Karpas-422 (cell line): ENCODE measurements at regions not wholly inside any gene's neighbourhood (a gene's known extent, or its start where the extent isn't known, plus 50 kb on each side); places are given as distances from the start of the nearest gene placed in this dataset.
A peak's percentile ranks its signal among the peaks of the same experiment; 100 is the strongest.

Source experiments
- DNase-seq: peaks from one replicate; pipeline ENCODE4 v3.0.0-alpha.2; 2015
- H2AFZ ChIP-seq: fragments of 200-600 bp; sonication (generic); 2 replicates; pipeline ENCODE4 v1.6.1; 2014; ENCODE audit warnings: antibody characterized with exemption, low read length, mixed read lengths
- H3K27ac ChIP-seq: fragments of 200-600 bp; sonication (generic); 2 replicates; pipeline ENCODE4 v1.5.1; 2014; ENCODE audit warnings: mild to moderate bottlenecking, low read length, moderate library complexity
- H3K27me3 ChIP-seq: fragments of 200-600 bp; sonication (generic); 2 replicates; pipeline ENCODE4 v1.6.1; 2014; ENCODE audit warnings: low read length, mixed read lengths
- H3K36me3 ChIP-seq: fragments of 200-600 bp; sonication (generic); 2 replicates; pipeline ENCODE4 v1.6.1; 2014; ENCODE audit warnings: low read length, mixed read lengths; ENCODE audit not compliant: insufficient read depth
- H3K4me1 ChIP-seq: fragments of 200-600 bp; sonication (generic); 2 replicates; pipeline ENCODE4 v1.6.1; 2014; ENCODE audit warnings: mild to moderate bottlenecking, low read length, mixed read lengths
- H3K4me2 ChIP-seq: fragments of 200-600 bp; sonication (generic); 2 replicates; pipeline ENCODE4 v1.6.1; 2014; ENCODE audit warnings: low read length, low read depth, mild to moderate bottlenecking; ENCODE audit not compliant: poor library complexity, severe bottlenecking
- H3K4me3 ChIP-seq: fragments of 200-600 bp; sonication (generic); 2 replicates; pipeline ENCODE4 v1.5.1; 2014; ENCODE audit warnings: mild to moderate bottlenecking, antibody characterized with exemption, low read length, mixed read lengths
- H3K79me2 ChIP-seq: fragments of 200-600 bp; sonication (generic); 2 replicates; pipeline ENCODE4 v1.6.1; 2014; ENCODE audit warnings: mild to moderate bottlenecking, low read length, mixed read lengths
- H3K9ac ChIP-seq: fragments of 200-600 bp; sonication (generic); 2 replicates; pipeline ENCODE4 v1.6.0; 2014; ENCODE audit warnings: low read length
- H3K9me2 ChIP-seq: fragments of 200-600 bp; sonication (generic), shearing (Covaris generic); replicated peaks from 2 replicates; pipeline ENCODE4 v1.6.0; 2014; ENCODE audit warnings: mild to moderate bottlenecking, low read length, moderate library complexity; ENCODE audit not compliant: insufficient read depth
- H3K9me3 ChIP-seq: fragments of 300-700, 200-600 bp; sonication (generic); 2 replicates; pipeline ENCODE4 v1.6.1; 2014; ENCODE audit warnings: low read length, mixed read lengths
- H4K20me1 ChIP-seq: fragments of 200-600 bp; sonication (generic); 2 replicates; pipeline ENCODE4 v1.6.1; 2014; ENCODE audit warnings: mild to moderate bottlenecking, antibody characterized with exemption, low read length, low read depth; ENCODE audit not compliant: insufficient read depth

DNA sequence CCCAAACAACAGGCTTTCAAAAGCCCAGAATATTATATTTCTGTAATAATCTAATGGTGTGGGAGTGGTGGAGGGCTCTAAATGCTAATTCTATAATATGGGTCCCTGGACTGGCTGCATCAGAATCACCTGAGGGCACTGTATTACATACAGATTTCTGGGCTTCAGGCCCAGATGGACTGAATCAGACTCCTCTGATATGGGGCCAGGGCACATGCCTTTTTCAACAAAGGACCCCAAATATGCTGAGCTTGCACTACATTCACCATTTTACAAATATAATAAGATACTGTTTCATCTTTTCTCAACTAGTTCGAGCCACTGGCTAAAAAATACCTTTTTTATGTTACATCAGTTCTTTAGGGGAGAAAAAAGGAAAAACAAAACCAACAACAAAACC is 309.7 kb downstream of the MAP2K6 start:
- H3K36me3 ChIP-seq = no peaks in the 10 kb centered on the region
- no peak overlapping the region for H3K4me3 ChIP-seq
- DNase-seq = no peak
- no peaks in the 10 kb centered on the region for H4K20me1 ChIP-seq
- no peaks in the 10 kb centered on the region for H3K27me3 ChIP-seq
- no peaks in the 10 kb centered on the region for H3K9me2 ChIP-seq
- no peak overlapping the region for H3K4me2 ChIP-seq
- no peak overlapping the region for H3K27ac ChIP-seq
- H3K9ac ChIP-seq = no peak overlapping the region
- H3K4me1 ChIP-seq = peaks cover 16% of the 10 kb centered on the region
- H2AFZ ChIP-seq = no peak overlapping the region
- no peaks in the 10 kb centered on the region for H3K79me2 ChIP-seq
- H3K9me3 ChIP-seq = no peaks in the 10 kb centered on the region

DNA sequence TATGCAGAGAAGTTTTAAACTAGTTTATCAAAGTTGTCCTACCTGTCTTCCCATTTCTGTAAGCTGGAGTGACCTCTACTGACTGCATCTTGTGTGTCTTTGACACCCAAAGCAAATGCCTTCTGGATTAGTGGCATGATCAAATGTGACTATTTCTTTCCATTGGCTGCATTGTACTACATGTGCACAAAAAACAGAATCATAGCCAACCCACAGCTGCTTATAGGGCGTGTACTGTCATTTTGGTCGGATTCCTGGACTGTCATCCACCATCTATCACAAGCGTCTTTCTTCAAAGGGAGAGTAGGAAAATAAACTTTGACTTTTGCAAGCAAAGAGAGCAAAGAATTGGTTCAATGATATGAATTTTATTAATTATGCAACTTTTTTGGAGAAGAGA is 310.6 kb downstream of the MAP2K6 start:
- Histone ChIP-seq H3K4me2 (no peak overlapping the region), H3K79me2 (no peaks in the 10 kb centered on the region), H3K9me3 (no peaks in the 10 kb centered on the region), H3K9ac (no peak overlapping the region), H3K27ac (no peak overlapping the region), H3K27me3 (no peaks in the 10 kb centered on the region), H4K20me1 (no peaks in the 10 kb centered on the region), H2AFZ (no peak overlapping the region), H3K36me3 (no peaks in the 10 kb centered on the region), H3K9me2 (no peaks in the 10 kb centered on the region), H3K4me3 (no peak overlapping the region), H3K4me1 (peaks cover 16% of the 10 kb centered on the region)
- DNase-seq = no peak

DNA sequence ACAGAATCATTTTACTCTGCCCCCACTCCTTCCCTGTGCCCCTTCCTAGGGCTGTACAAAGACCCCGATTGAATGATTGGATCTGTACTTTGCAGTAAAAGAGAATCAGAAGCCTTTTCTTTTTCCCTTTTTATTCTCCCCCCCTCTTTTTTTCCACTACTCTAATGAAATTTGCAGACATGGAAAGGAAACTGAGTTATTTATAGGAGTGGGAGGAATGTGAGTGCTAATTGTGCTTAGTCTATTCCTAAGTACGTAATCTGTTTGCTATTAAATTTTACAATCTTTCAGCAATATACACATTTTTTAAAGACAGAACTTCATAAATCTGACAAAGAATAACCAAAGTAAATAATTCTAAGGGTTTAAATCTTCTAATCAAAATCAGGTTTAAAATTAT is 314.3 kb downstream of the MAP2K6 start:
- H3K27ac ChIP-seq = no peak overlapping the region
- H3K27me3 ChIP-seq = no peaks in the 10 kb centered on the region
- H3K4me3 ChIP-seq = no peak overlapping the region
- no peaks in the 10 kb centered on the region for H3K9me3 ChIP-seq
- no peak for DNase-seq
- peaks cover 35% of the 10 kb centered on the region for H3K4me1 ChIP-seq
- H4K20me1 ChIP-seq = no peaks in the 10 kb centered on the region
- no peaks in the 10 kb centered on the region for H3K79me2 ChIP-seq
- H3K9me2 ChIP-seq = no peaks in the 10 kb centered on the region
- H3K36me3 ChIP-seq = no peaks in the 10 kb centered on the region
- H2AFZ ChIP-seq = no peak overlapping the region
- H3K4me2 ChIP-seq = no peak overlapping the region
- no peak overlapping the region for H3K9ac ChIP-seq

DNA sequence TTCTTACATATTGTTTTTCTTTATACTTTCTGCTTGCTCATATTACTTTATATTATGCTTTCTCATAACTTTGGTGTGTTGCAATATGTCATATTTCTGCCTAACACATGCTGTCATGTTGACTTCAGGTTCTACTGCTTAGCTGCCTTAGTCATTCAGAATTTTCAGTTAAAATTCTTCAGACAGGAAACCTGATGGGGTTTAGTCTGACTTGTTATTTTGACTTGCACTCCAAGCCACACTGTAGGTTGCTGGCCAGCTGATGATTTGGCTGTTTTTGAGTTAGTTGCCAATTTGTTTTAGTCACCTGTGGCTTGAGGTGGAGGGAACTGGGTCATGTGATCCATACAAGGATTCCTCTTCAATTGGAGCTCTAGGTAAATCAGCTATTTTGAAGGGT is 315.4 kb downstream of the MAP2K6 start:
- Histone ChIP-seq H3K9ac (no peak overlapping the region), H3K9me3 (no peaks in the 10 kb centered on the region), H3K4me2 (no peak overlapping the region), H3K79me2 (no peaks in the 10 kb centered on the region), H3K4me1 (peaks cover 42% of the 10 kb centered on the region), H3K27me3 (no peaks in the 10 kb centered on the region), H2AFZ (no peak overlapping the region), H3K9me2 (no peaks in the 10 kb centered on the region), H3K36me3 (no peaks in the 10 kb centered on the region), H3K4me3 (no peak overlapping the region), H3K27ac (no peak overlapping the region), H4K20me1 (no peaks in the 10 kb centered on the region)
- DNase-seq = no peak

DNA sequence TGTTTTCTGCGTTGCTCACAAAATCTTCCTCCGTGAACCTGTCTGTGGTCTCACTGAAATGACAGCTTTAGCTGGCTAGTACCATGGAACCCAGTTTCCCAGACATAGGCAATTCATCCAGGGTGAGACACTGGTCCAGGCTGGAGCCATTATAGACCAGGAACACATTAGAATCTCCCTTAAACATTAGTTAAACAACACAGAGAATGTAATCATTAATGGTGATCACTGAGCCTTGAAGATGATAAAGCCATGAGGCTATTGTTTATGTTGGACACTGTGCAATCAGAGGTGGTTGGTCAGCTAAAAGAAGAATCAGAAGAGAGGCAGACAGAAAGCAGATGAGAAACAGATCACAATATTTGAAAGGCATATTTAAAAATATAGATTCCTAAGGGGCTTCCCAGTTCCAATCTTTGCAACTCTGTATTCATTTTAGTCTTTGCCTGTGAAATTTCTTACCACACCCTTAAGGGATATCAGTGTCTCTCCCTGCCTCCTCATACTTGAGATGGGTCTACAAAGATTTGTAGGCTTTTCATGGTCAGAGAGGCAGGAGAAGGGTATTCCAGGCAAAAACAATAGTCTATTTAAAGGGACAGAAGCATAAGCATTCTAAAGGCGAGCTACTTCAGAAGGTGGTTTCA is 317.9 kb downstream of the MAP2K6 start:
- Histone ChIP-seq H3K9me3 (no peaks in the 10 kb centered on the region), H3K4me3 (no peak overlapping the region), H2AFZ (peak overlapping the region; percentile 57; the same call in 1 of the 2 replicates), H4K20me1 (no peaks in the 10 kb centered on the region), H3K79me2 (no peaks in the 10 kb centered on the region), H3K27me3 (no peaks in the 10 kb centered on the region), H3K4me1 (peaks cover 42% of the 10 kb centered on the region), H3K4me2 (peak overlapping the region; percentile 47), H3K36me3 (no peaks in the 10 kb centered on the region), H3K27ac (no peak overlapping the region), H3K9me2 (no peaks in the 10 kb centered on the region), H3K9ac (no peak overlapping the region)
- DNase-seq = no peak

DNA sequence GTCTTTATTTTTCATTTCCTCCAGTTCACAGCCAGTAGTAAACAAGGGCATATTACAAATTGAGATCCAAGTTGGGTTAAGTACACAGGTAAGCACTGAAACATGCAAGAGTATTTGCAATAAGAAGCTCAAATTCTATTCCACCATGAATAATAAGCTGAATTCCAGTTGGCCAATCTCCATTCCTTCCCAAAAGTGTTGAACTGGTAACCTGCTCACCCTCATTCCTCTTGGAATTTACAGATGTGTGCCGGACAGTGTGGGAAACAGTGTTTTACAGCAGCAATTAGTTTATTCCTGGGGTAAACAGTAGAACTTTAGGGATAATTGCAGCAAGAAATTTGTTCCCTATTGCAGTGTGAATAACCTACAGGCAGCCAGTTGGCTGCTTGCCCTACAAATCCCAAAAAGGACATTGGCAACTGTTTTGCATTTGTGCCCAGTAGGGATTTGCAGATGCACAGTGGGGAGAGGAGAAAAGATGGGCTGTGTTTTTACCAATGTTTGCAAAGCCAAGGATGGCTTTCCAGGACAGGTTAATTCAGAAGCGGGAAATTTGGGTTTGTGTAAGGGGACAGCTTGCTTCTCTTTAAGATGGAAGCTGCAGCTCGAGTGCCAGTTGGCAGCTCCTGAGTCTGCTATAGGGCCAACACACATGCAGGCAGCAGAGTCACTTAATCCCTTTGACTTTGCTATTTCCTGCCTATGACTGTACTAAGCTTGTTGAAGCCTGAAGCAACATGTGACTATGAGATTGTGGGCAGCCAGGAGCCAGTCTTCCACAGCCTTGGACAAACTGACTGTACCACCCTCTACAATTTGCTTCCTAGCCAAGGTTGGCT is 318.9 kb downstream of the MAP2K6 start:
- Histone ChIP-seq H3K9me3 (no peaks in the 10 kb centered on the region), H2AFZ (peak overlapping the region; percentile 57), H3K27ac (no peak overlapping the region), H3K9me2 (no peaks in the 10 kb centered on the region), H3K4me3 (peak overlapping the region; percentile 14), H3K4me1 (peaks cover 32% of the 10 kb centered on the region), H3K9ac (peak overlapping the region; percentile 4; the same call in 1 of the 2 replicates), H3K4me2 (peak overlapping the region; percentile 47), H4K20me1 (no peaks in the 10 kb centered on the region), H3K79me2 (no peaks in the 10 kb centered on the region), H3K27me3 (no peaks in the 10 kb centered on the region), H3K36me3 (no peaks in the 10 kb centered on the region)
- peak; percentile 78 for DNase-seq

DNA sequence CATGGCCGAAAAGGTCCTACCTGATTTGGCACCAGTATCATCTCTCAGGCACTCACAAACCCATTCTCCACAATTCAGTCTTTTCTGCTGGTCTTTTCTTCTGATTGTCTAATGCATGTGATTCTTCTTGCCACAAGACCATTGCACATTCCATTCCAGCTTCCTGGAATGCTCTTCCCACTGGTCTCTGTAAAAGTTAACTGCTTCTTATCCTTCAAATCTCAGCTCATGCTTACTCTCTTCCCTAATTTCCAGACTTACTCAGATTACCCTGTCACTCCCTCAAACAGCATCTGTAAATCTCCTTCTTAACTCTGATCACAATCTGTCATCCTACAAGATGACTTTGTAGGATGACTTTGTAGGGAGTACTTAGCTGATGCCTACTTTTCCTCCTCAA is 320.2 kb downstream of the MAP2K6 start:
- Histone ChIP-seq H2AFZ (0 out of 2 replicates have a peak overlapping the region, but pooled peaks have one; percentile 0), H3K36me3 (no peaks in the 10 kb centered on the region), H3K9me3 (no peaks in the 10 kb centered on the region), H3K4me3 (no peak overlapping the region), H3K27ac (no peak overlapping the region), H3K9ac (no peak overlapping the region), H4K20me1 (no peaks in the 10 kb centered on the region), H3K79me2 (no peaks in the 10 kb centered on the region), H3K4me1 (peaks cover 27% of the 10 kb centered on the region), H3K9me2 (no peaks in the 10 kb centered on the region), H3K27me3 (no peaks in the 10 kb centered on the region), H3K4me2 (no peak overlapping the region)
- DNase-seq = no peak

DNA sequence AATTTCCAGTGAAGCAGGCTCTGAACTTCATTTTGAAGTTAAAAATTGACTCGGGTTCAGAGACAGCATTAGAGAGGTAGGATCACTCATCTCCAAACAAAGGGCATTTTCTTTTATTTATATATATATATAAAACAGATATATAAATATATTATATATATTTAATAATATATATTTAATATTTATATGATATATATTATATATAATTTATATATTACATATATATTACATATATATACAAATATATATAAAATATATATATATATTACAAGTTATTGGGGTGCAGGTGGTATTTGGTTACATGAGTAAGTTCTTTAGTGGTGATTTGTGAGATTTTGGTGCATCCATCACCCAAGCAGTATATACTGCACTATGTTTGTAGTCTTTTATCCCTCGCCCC is 320.8 kb downstream of the MAP2K6 start:
- H3K79me2 ChIP-seq = no peaks in the 10 kb centered on the region
- H3K4me2 ChIP-seq = no peak overlapping the region
- H3K9me2 ChIP-seq = no peaks in the 10 kb centered on the region
- H3K9ac ChIP-seq = no peak overlapping the region
- no peaks in the 10 kb centered on the region for H3K27me3 ChIP-seq
- no peak overlapping the region for H3K4me3 ChIP-seq
- H4K20me1 ChIP-seq = no peaks in the 10 kb centered on the region
- H3K4me1 ChIP-seq = peaks cover 27% of the 10 kb centered on the region
- no peaks in the 10 kb centered on the region for H3K36me3 ChIP-seq
- H2AFZ ChIP-seq = no peak overlapping the region
- H3K9me3 ChIP-seq = no peaks in the 10 kb centered on the region
- DNase-seq = no peak
- H3K27ac ChIP-seq = no peak overlapping the region
